Panc1 (cell line): ENCODE measurements at regions not wholly inside any gene's neighbourhood (a gene's known extent, or its start where the extent isn't known, plus 50 kb on each side); places are given as distances from the start of the nearest gene placed in this dataset.

Experiments
- CTCF ChIP-seq: fragments of 450-650 bp; IDR thresholded peaks from 2 replicates; pipeline ENCODE4 v1.5.1; 2017; ENCODE audit warnings: mild to moderate bottlenecking
- POLR2AphosphoS5 ChIP-seq: IDR thresholded peaks from 2 replicates; pipeline ENCODE4 v1.6.1; 2012; ENCODE audit warnings: mild to moderate bottlenecking, low read depth, low read length, moderate library complexity
- REST ChIP-seq, 2 experiments: IDR thresholded peaks; 2 replicates each; pipeline ENCODE4 v1.6.1; 2011 to 2012; ENCODE audit warnings: low read depth in 2 of 2, control low read depth in 1 of 2, low read length in 1 of 2, mild to moderate bottlenecking in 1 of 2, moderate library complexity in 1 of 2; ENCODE audit not compliant: insufficient read depth in 1 of 2
- TCF7L2 ChIP-seq: IDR thresholded peaks from 2 replicates; pipeline ENCODE4 v1.6.1; 2011; ENCODE audit warnings: mild to moderate bottlenecking, low read depth, low read length, inconsistent platforms

GRCh38 chr1:117694543-117694942, 88.7 kb downstream of the TENT5C start:
- TF ChIP-seq CTCF = no peak
- TF ChIP-seq TCF7L2 = no peak
- TF ChIP-seq POLR2AphosphoS5 = no peak
- no peak for TF ChIP-seq REST (IDR thresholded peaks at IDR 0.05; ENCODE audit: insufficient read depth in 1 of 2, low read depth in 2 of 2, low read length in 1 of 2)
